T-helper 2 cell treated with Interferon-gamma antibody and Interleukin-4, amounts not matched to agents 5 μg/mL and 100 μg/mL, for 36 hours (primary cell): ENCODE measurements at regions not wholly inside any gene's neighbourhood (a gene's known extent, or its start where the extent isn't known, plus 50 kb on each side); places are given as distances from the start of the nearest gene placed in this dataset.

ENCODE experiments used
- DNase-seq: peaks from one replicate; pipeline ENCODE4 v3.0.0; 2021; ENCODE audit warnings: low spot score
- H3K27ac Mint-ChIP-seq: one replicate; pipeline ENCODE4 v1.8.0; 2021; ENCODE audit warnings: mild to moderate bottlenecking, mixed read lengths
- H3K27me3 Mint-ChIP-seq: one replicate; pipeline ENCODE4 v1.8.0; 2021; ENCODE audit warnings: low read depth, mixed read lengths
- H3K36me3 Mint-ChIP-seq: one replicate; pipeline ENCODE4 v1.8.0; 2021; ENCODE audit warnings: low read depth, mixed read lengths
- H3K4me1 Mint-ChIP-seq: one replicate; pipeline ENCODE4 v1.8.0; 2021; ENCODE audit warnings: low read depth, mixed read lengths
- H3K4me3 Mint-ChIP-seq: one replicate; pipeline ENCODE4 v1.8.0; 2022; ENCODE audit warnings: mild to moderate bottlenecking, moderate library complexity, mixed read lengths
- H3K9me3 Mint-ChIP-seq: one replicate; pipeline ENCODE4 v1.8.0; 2021; ENCODE audit warnings: mixed read lengths

DNA sequence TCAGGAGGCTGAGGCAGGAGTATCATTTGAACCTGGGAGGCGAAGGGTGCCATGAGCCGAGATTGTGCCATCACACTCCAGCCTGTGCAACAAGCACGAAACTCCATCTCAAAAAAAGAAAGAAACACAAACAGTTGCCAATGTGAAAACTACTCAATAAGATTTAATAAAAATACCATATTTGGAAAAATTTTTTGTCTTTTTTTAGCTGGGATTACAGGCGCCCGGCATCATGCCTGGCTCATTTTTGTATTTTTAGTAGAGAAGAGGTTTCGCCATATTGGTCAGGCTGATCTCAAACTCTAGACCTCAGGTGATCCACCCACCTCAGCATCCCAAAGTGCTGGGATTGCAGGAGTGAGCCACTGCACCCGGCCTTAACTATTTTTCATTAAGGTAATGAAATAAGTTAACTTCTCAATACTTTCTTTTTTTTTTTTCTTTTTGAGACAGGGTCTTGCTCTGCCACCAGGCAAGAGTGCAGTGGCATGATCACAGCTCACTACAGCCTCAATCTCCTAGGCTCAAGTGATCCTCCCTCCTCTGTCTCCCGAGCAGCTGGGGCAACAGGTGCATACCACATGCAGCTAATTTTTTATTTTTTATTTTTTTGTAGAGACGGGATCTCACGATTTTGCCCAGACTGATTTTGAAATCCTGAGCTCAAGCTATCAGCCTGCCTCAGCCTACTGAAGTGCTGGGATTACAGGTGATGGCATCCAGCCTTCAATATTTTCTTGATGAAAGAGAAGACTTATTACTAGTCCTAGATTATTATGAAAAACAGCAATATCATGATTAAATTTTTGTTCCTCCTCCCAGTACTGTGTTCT, 4746.2 kb upstream of the OR11H1 start:
- DNase-seq: no peak
- Mint-ChIP-seq H3K4me1 (no peaks in the 10 kb centered on the region), H3K4me3 (no peak overlapping the region), H3K27ac (no peak overlapping the region), H3K9me3 (peaks cover 69% of the 10 kb centered on the region), H3K36me3 (peaks cover 4% of the 10 kb centered on the region), H3K27me3 (no peaks in the 10 kb centered on the region)
